Sigmoid colon (tissue), 4 donors: ENCODE measurements at regions not wholly inside any gene's neighbourhood (a gene's known extent, or its start where the extent isn't known, plus 50 kb on each side); places are given as distances from the start of the nearest gene placed in this dataset.

ENCODE experiments used
- CTCF ChIP-seq, 4 experiments: fragments of 450-650 bp in 3 of 4; fragments of 200-600 bp in 1 of 4; IDR thresholded peaks; one replicate each; pipeline ENCODE4 v1.5.1; 2016 to 2019; ENCODE audit warnings: antibody characterized with exemption in 4 of 4, mild to moderate bottlenecking in 3 of 4, moderate library complexity in 2 of 4
- EP300 ChIP-seq, 4 donors: sonication (generic); formaldehyde crosslinking; IDR thresholded peaks; one replicate each; pipeline ENCODE4 v1.6.1; 2017; ENCODE audit warnings: antibody characterized with exemption in 4 of 4
- POLR2A ChIP-seq, 2 donors: fragments of 450-650 bp; IDR thresholded peaks; one replicate each; pipeline ENCODE4 v1.6.1; 2016; ENCODE audit warnings: antibody characterized with exemption in 2 of 2, mild to moderate bottlenecking in 2 of 2, moderate library complexity in 2 of 2
- POLR2AphosphoS5 ChIP-seq, 4 donors: sonication (generic); formaldehyde crosslinking; IDR thresholded peaks; one replicate each; pipeline ENCODE4 v1.6.1; 2017; ENCODE audit warnings: antibody characterized with exemption in 4 of 4

GRCh38 chr19:32091241-32091640 lies 254.2 kb upstream of the ZNF507 start:
- TF ChIP-seq POLR2A (IDR thresholded peaks at IDR 0.05) (no peak), CTCF (IDR thresholded peaks at IDR 0.05) (no peak), EP300 (IDR thresholded peaks at IDR 0.05) (no peak), POLR2AphosphoS5 (IDR thresholded peaks at IDR 0.05) (no peak)
